HepG2 (cell line): ENCODE measurements at regions not wholly inside any gene's neighbourhood (a gene's known extent, or its start where the extent isn't known, plus 50 kb on each side); places are given as distances from the start of the nearest gene placed in this dataset.
A peak's percentile ranks its signal among the peaks of the same experiment; 100 is the strongest.

ENCODE experiments used
- ATAC-seq: fragments of 200-7000 bp; cut with Tn5 transposase; 3 replicates; pipeline ENCODE4 v1.9.1; 2020; ENCODE audit warnings: mild to moderate bottlenecking, moderate library complexity
- BruUV-seq: library from RNA; stranded (reverse); fragments of 400-500 nt; replicated peaks from 2 replicates; lab custom pipeline; 2021; lab: Mats Ljungman, UMichigan
- CTCF ChIA-PET: fragments of 300-600 bp; formaldehyde crosslinking; extraction: SDS; loops from one replicate; lab custom pipeline; 2021; ENCODE audit warnings: low total read pairs, inconsistent platforms, low intra/inter-chr PET ratio; lab: Yijun Ruan, JAX
- POLR2A ChIA-PET: fragments of 350-600 bp; sonication (Branson Sonifier 250); formaldehyde crosslinking; loops from one replicate; lab custom pipeline; 2020; ENCODE audit warnings: antibody characterized with exemption, inconsistent platforms; lab: Yijun Ruan, JAX
- DNase-seq: peaks from one replicate; pipeline ENCODE4 v3.0.0-alpha.2; 2015; ENCODE audit warnings: low spot score
- FAIRE-seq: peaks from 3 replicates; lab custom pipeline; 2011; peaks lifted over from hg19 to GRCh38; lab: Jason Lieb, UNC
- H2AFZ ChIP-seq: one replicate; pipeline ENCODE4 v1.6.1; 2011; ENCODE audit warnings: low read length, inconsistent platforms
- H3K27ac ChIP-seq: fragments of 300-600 bp; 3 replicates; pipeline ENCODE4 v1.8.0; 2011; ENCODE audit warnings: mixed run types, mild to moderate bottlenecking, mixed read lengths, low read length, inconsistent platforms; ENCODE audit not compliant: insufficient read depth; ENCODE audit errors: extremely low read length
- H3K27me3 ChIP-seq, 2 experiments: fragments of 200-600 bp in 1 of 2; 2 replicates in 1 of 2; 3 replicates in 1 of 2; pipeline versions ENCODE4 v1.6.0 to v1.8.0; 2011; ENCODE audit warnings: low read length in 2 of 2, mild to moderate bottlenecking in 2 of 2, moderate library complexity in 2 of 2, inconsistent platforms in 1 of 2; ENCODE audit not compliant: insufficient read depth in 2 of 2, control insufficient read depth in 1 of 2
- H3K36me3 ChIP-seq, 2 experiments: fragments of 200-600 bp in 1 of 2; replicated peaks in 1 of 2; 2 replicates in 1 of 2; 3 replicates in 1 of 2; pipeline versions ENCODE4 v1.5.1 to v1.8.0; 2011; ENCODE audit warnings: low read length in 2 of 2, inconsistent platforms in 1 of 2; ENCODE audit not compliant: insufficient read depth in 2 of 2, control insufficient read depth in 1 of 2
- H3K4me1 ChIP-seq: 2 replicates; pipeline ENCODE4 v1.5.1; 2012; ENCODE audit warnings: low read length, inconsistent platforms; ENCODE audit not compliant: insufficient read depth
- H3K4me2 ChIP-seq: 2 replicates; pipeline ENCODE4 v1.6.0; 2011; ENCODE audit warnings: low read depth, low read length, inconsistent platforms
- H3K4me3 ChIP-seq, 3 experiments: fragments of 200-600 bp in 1 of 3; sonication (generic), shearing (Covaris generic) in 1 of 3; replicated peaks in 1 of 3; 2 replicates each; pipeline ENCODE4 v1.5.1; 2011 to 2016; ENCODE audit warnings: low read length in 3 of 3, inconsistent platforms in 2 of 3, low read depth in 2 of 3, mild to moderate bottlenecking in 2 of 3, control low read depth in 1 of 3, mixed read lengths in 1 of 3; ENCODE audit not compliant: insufficient read depth in 1 of 3
- H3K79me2 ChIP-seq: one replicate; pipeline ENCODE4 v1.6.1; 2011; ENCODE audit warnings: low read length, inconsistent platforms; ENCODE audit not compliant: insufficient read depth
- H3K9ac ChIP-seq: 2 replicates; pipeline ENCODE4 v1.6.0; 2011; ENCODE audit warnings: mild to moderate bottlenecking, low read depth, low read length, inconsistent platforms; ENCODE audit not compliant: insufficient read depth
- H3K9me3 ChIP-seq: 2 replicates; pipeline ENCODE4 v1.5.1; 2012; ENCODE audit warnings: mild to moderate bottlenecking, low read length
- H4K20me1 ChIP-seq: 2 replicates; pipeline ENCODE4 v1.6.0; 2011; ENCODE audit warnings: inconsistent platforms, mild to moderate bottlenecking, low read length, moderate library complexity; ENCODE audit not compliant: insufficient read depth
- TAF15 ChIP-seq: fragments of 200-400 bp; formaldehyde crosslinking; IDR thresholded peaks from one replicate; pipeline ENCODE4 v1.6.1; 2018; ENCODE audit warnings: mild to moderate bottlenecking, low read depth, low read length; ENCODE audit not compliant: poor library complexity, severe bottlenecking
- ZNF24 ChIP-seq: fragments of 450-650 bp; IDR thresholded peaks from 2 replicates; pipeline ENCODE4 v1.6.1; 2017; ENCODE audit warnings: antibody characterized with exemption, mild to moderate bottlenecking
- WGBS: methylation state at CpG from one replicate; pipeline ENCODE4 v1.1.6; 2017; ENCODE audit warnings: low lambda C conversion rate; 5-methylcytosine and 5-hydroxymethylcytosine counted together
- in situ Hi-C: cut with HindIII; loops from 2 replicates; pipeline ENCODE4 v1.10.0; 2017; ENCODE audit warnings: low pct_unique_long_range_greater_than_20kb; ENCODE audit not compliant: extremely low pct_ligation_motif_present
- intact Hi-C: fragments of 100-400 bp; cut with micrococcal nuclease; formaldehyde crosslinking; loops from one replicate; pipeline ENCODE4 v1.10.0; 2022; ENCODE audit not compliant: unreplicated experiment
- TF ChIP-seq, protein P1 (sequence below): sonication (generic); formaldehyde crosslinking; IDR thresholded peaks from 2 replicates; pipeline ENCODE4 v1.5.1; 2020; ENCODE audit warnings: mild to moderate bottlenecking, missing genetic modification reagents, borderline replicate concordance
- TF ChIP-seq, protein P2 (sequence below): sonication (generic); formaldehyde crosslinking; conservative IDR thresholded peaks from 2 replicates; pipeline ENCODE4 v1.4.0; 2020; ENCODE audit warnings: missing genetic modification reagents
- TF ChIP-seq, protein P3 (sequence below): sonication (generic); formaldehyde crosslinking; conservative IDR thresholded peaks from 2 replicates; pipeline ENCODE4 v1.4.0; 2020; ENCODE audit warnings: missing genetic modification reagents
- TF ChIP-seq, protein P4 (sequence below): sonication (generic); formaldehyde crosslinking; IDR thresholded peaks from 2 replicates; pipeline ENCODE4 v1.4.0; 2020; ENCODE audit warnings: missing genetic modification reagents
- TF ChIP-seq, protein P5 (sequence below): sonication (generic); formaldehyde crosslinking; conservative IDR thresholded peaks from 2 replicates; pipeline ENCODE4 v1.8.0; 2022; ENCODE audit warnings: mild to moderate bottlenecking, moderate library complexity, missing genetic modification reagents
- TF ChIP-seq, protein P6 (sequence below): IDR thresholded peaks from 2 replicates; pipeline ENCODE4 v1.6.1; 2018; ENCODE audit warnings: missing genetic modification reagents

DNA sequence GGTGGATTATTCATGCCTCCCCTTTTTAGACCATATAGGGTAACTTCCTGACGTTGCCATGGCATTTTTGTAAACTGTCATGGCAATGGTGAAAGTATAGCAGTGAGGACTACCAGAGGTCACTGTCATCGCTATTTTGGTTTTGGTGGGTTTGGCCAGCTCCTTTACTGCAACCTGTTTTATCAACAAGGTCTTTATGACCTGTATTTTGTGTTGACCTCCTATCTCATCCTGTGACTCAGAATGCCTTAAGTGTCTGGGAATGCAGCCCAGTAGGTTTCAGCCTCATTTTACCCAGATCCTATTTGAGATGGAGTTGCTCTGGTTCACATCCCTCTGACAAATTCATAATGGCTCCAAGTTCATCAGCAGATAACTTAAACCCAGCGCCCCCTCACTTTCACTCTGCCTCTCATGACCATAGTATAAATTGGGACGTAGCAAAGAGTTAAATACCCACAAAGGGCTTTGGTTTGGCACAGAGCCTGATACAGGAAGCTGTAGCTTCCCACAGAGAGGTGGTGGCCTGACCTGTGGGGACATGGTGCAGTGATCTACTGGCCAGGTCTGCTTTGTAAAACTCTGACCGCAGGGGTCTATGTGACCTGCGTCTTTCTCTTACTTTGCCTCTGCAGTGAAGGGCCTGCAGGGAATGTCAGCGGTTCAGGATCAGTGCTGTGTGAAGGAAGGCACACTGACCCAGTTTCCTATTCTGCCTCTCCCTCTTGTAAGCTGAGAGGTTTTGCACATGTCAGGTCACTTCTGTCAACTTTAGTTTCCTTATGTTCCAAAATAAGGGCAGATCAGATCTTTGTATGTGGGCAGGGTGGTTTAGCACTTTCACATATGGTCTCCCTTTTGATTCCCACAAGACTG, 78.1 kb upstream of the ZNF644 start:
- Histone ChIP-seq H3K9me3 (no peaks in the 10 kb centered on the region), H3K36me3 (no peaks in the 10 kb centered on the region), H3K79me2 (no peaks in the 10 kb centered on the region), H3K9ac (no peak overlapping the region), H3K4me2 (no peak overlapping the region), H2AFZ (no peak overlapping the region), H3K4me1 (no peaks in the 10 kb centered on the region), H3K4me3 (no peak overlapping the region), H4K20me1 (no peaks in the 10 kb centered on the region), H3K27ac (no peak overlapping the region), H3K27me3 (no peaks in the 10 kb centered on the region)
- peak; percentile 28; the same call in 1 of the 3 replicates for ATAC-seq
- no TSS peak for BruUV-seq
- CTCF ChIA-PET, result no interaction called here
- in situ Hi-C loops (no loop called here), intact Hi-C loops (no loop called here)
- TF ChIP-seq, protein P1, sequence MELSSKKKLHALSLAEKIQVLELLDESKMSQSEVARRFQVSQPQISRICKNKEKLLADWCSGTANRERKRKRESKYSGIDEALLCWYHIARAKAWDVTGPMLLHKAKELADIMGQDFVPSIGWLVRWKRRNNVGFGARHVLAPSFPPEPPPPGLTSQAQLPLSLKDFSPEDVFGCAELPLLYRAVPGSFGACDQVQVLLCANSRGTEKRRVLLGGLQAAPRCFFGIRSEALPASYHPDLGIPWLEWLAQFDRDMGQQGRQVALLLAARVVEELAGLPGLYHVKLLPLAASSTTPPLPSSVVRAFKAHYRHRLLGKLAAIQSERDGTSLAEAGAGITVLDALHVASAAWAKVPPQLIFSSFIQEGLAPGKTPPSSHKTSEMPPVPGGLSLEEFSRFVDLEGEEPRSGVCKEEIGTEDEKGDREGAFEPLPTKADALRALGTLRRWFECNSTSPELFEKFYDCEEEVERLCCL (CRISPR knock-in tag), result no peak
- TF ChIP-seq, protein P2, sequence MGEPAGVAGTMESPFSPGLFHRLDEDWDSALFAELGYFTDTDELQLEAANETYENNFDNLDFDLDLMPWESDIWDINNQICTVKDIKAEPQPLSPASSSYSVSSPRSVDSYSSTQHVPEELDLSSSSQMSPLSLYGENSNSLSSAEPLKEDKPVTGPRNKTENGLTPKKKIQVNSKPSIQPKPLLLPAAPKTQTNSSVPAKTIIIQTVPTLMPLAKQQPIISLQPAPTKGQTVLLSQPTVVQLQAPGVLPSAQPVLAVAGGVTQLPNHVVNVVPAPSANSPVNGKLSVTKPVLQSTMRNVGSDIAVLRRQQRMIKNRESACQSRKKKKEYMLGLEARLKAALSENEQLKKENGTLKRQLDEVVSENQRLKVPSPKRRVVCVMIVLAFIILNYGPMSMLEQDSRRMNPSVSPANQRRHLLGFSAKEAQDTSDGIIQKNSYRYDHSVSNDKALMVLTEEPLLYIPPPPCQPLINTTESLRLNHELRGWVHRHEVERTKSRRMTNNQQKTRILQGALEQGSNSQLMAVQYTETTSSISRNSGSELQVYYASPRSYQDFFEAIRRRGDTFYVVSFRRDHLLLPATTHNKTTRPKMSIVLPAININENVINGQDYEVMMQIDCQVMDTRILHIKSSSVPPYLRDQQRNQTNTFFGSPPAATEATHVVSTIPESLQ, result no peak
- no peak for TF ChIP-seq TAF15
- TF ChIP-seq, protein P3, sequence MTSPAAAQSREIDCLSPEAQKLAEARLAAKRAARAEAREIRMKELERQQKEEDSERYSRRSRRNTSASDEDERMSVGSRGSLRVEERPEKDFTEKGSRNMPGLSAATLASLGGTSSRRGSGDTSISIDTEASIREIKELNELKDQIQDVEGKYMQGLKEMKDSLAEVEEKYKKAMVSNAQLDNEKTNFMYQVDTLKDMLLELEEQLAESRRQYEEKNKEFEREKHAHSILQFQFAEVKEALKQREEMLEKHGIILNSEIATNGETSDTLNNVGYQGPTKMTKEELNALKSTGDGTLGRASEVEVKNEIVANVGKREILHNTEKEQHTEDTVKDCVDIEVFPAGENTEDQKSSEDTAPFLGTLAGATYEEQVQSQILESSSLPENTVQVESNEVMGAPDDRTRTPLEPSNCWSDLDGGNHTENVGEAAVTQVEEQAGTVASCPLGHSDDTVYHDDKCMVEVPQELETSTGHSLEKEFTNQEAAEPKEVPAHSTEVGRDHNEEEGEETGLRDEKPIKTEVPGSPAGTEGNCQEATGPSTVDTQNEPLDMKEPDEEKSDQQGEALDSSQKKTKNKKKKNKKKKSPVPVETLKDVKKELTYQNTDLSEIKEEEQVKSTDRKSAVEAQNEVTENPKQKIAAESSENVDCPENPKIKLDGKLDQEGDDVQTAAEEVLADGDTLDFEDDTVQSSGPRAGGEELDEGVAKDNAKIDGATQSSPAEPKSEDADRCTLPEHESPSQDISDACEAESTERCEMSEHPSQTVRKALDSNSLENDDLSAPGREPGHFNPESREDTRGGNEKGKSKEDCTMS (CRISPR knock-in tag), result no peak
- TF ChIP-seq ZNF24, result no peak
- TF ChIP-seq, protein P4, sequence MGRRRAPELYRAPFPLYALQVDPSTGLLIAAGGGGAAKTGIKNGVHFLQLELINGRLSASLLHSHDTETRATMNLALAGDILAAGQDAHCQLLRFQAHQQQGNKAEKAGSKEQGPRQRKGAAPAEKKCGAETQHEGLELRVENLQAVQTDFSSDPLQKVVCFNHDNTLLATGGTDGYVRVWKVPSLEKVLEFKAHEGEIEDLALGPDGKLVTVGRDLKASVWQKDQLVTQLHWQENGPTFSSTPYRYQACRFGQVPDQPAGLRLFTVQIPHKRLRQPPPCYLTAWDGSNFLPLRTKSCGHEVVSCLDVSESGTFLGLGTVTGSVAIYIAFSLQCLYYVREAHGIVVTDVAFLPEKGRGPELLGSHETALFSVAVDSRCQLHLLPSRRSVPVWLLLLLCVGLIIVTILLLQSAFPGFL (CRISPR knock-in tag), result no peak
- TF ChIP-seq, protein P5, sequence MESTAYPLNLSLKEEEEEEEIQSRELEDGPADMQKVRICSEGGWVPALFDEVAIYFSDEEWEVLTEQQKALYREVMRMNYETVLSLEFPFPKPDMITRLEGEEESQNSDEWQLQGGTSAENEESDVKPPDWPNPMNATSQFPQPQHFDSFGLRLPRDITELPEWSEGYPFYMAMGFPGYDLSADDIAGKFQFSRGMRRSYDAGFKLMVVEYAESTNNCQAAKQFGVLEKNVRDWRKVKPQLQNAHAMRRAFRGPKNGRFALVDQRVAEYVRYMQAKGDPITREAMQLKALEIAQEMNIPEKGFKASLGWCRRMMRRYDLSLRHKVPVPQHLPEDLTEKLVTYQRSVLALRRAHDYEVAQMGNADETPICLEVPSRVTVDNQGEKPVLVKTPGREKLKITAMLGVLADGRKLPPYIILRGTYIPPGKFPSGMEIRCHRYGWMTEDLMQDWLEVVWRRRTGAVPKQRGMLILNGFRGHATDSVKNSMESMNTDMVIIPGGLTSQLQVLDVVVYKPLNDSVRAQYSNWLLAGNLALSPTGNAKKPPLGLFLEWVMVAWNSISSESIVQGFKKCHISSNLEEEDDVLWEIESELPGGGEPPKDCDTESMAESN (CRISPR knock-in tag), result no peak
- TF ChIP-seq, protein P6, sequence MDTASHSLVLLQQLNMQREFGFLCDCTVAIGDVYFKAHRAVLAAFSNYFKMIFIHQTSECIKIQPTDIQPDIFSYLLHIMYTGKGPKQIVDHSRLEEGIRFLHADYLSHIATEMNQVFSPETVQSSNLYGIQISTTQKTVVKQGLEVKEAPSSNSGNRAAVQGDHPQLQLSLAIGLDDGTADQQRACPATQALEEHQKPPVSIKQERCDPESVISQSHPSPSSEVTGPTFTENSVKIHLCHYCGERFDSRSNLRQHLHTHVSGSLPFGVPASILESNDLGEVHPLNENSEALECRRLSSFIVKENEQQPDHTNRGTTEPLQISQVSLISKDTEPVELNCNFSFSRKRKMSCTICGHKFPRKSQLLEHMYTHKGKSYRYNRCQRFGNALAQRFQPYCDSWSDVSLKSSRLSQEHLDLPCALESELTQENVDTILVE, result no peak
- FAIRE-seq, result no peak
- POLR2A ChIA-PET, result no interaction called here
- DNase-seq, result no peak
- WGBS, result 16% methylated on average over 5 of the region's 7 CpGs
